ENCODE measurements at regions not wholly inside any gene's neighbourhood (a gene's known extent, or its start where the extent isn't known, plus 50 kb on each side); places are given as distances from the start of the nearest gene placed in this dataset.
"Not testable (repeated sequence)": the region's sequence is repeated elsewhere in the genome, so short reads cannot be mapped to it uniquely, and the experiment has no call there.

DNA sequence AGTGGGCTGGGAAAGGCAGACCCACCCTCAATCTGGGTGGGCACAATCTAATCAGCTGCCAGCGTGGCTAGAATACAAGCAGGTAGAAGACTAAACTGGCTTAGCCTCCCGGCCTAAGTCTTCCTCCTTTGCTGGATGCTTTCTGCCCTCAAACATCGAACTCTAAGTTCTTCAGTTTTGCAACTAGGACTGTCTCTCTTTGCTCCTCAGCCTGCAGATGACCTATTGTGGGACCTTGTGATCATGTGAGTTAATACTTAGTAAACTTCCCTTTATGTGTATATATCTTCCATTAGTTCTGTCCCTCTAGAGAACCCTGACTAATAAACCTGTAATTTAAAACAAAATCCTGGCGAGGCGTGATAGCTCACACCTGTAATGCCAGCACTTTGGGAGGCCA lies 51.8 kb upstream of the SLC39A8 start:
- POLR2A ChIA-PET (ENCODE audit: low non-redundant PET); DNase-seq (ENCODE audit: low spot score); H3K4me3 ChIP-seq (ENCODE audit: low read depth, low read length, poor library complexity, severe bottlenecking); intact Hi-C loops (cut with micrococcal nuclease; ENCODE audit: unreplicated experiment); H3K27me3 ChIP-seq (replicated peaks; ENCODE audit: insufficient read depth, low read depth, low read length, poor library complexity); CTCF ChIA-PET; H3K4me1 ChIP-seq (ENCODE audit: insufficient read depth, low read length, poor library complexity, severe bottlenecking); H3K36me3 ChIP-seq (ENCODE audit: insufficient read depth, low read length, poor library complexity, severe bottlenecking); H3K9me3 ChIP-seq (ENCODE audit: low read depth, low read length, poor library complexity, severe bottlenecking); H3K27ac ChIP-seq (ENCODE audit: low read depth, low read length, poor library complexity, severe bottlenecking); BruUV-seq (replicated peaks): not testable (repeated sequence)

DNA sequence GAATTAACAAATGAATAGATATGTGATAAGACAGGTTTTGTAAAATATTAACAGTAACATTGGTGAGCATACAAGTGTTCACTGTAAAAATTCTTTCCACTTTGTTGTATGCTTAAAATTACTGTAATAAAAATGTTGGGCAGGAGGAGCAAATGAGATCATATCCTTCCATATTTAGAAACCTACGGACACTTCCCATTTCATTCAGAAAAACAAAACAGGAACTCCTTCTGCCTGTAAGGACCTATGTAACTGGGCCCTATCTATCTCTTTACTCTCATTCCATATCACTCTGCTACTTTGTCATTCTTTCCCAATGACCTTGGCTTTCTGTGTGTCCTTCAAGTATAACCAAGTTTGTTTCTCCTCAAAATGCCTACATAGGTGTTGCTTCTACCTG lies 53.7 kb upstream of the SLC39A8 start:
- TF ChIP-seq, protein P1, sequence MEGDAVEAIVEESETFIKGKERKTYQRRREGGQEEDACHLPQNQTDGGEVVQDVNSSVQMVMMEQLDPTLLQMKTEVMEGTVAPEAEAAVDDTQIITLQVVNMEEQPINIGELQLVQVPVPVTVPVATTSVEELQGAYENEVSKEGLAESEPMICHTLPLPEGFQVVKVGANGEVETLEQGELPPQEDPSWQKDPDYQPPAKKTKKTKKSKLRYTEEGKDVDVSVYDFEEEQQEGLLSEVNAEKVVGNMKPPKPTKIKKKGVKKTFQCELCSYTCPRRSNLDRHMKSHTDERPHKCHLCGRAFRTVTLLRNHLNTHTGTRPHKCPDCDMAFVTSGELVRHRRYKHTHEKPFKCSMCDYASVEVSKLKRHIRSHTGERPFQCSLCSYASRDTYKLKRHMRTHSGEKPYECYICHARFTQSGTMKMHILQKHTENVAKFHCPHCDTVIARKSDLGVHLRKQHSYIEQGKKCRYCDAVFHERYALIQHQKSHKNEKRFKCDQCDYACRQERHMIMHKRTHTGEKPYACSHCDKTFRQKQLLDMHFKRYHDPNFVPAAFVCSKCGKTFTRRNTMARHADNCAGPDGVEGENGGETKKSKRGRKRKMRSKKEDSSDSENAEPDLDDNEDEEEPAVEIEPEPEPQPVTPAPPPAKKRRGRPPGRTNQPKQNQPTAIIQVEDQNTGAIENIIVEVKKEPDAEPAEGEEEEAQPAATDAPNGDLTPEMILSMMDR (conservative IDR thresholded peaks at IDR 0.05; ENCODE audit: low read depth, low read length) = no peak
- no peak for TF ChIP-seq EZH2 (IDR thresholded peaks at IDR 0.05; ENCODE audit: borderline replicate concordance, low read depth, low read length, poor library complexity, severe bottlenecking)
- H3K4me3 ChIP-seq (ENCODE audit: low read depth, low read length, poor library complexity, severe bottlenecking) = no peak overlapping the region
- no peaks in the 10 kb centered on the region for H3K36me3 ChIP-seq (ENCODE audit: insufficient read depth, low read length, poor library complexity, severe bottlenecking)
- BruUV-seq (replicated peaks) = no TSS peak
- no peaks in the 10 kb centered on the region for H3K27me3 ChIP-seq (replicated peaks; ENCODE audit: insufficient read depth, low read depth, low read length, poor library complexity)
- peaks cover 3% of the 10 kb centered on the region for H3K4me1 ChIP-seq (ENCODE audit: insufficient read depth, low read length, poor library complexity, severe bottlenecking)
- H3K9me3 ChIP-seq (ENCODE audit: low read depth, low read length, poor library complexity, severe bottlenecking) = no peaks in the 10 kb centered on the region
- intact Hi-C loops (cut with micrococcal nuclease; ENCODE audit: unreplicated experiment) = no loop called here
- ChIA-PET CTCF (no interaction called here), POLR2A (ENCODE audit: low non-redundant PET) (no interaction called here)
- no peak overlapping the region for H3K27ac ChIP-seq (ENCODE audit: low read depth, low read length, poor library complexity, severe bottlenecking)
- no peak for DNase-seq (ENCODE audit: low spot score)

DNA sequence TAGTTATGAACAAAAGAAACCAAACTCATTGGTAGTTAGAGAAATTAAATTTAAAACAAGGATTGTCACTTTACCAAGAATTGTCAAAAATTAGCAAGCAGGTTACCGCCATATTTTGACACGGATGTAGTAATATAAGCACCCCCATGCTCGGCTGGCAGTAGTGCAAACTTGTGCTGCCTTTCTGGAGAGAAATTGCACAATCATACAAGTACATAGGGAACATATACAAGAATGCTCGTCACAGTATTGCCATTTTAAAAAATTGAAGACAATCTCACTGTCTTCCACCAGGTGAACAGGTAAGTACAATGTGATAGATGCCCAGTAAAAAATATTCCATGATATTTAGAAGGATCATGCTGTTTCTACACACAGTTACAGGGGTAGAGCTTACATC lies 55.6 kb upstream of the SLC39A8 start:
- H3K27me3 ChIP-seq (replicated peaks; ENCODE audit: insufficient read depth, low read depth, low read length, poor library complexity) = no peaks in the 10 kb centered on the region
- H3K27ac ChIP-seq (ENCODE audit: low read depth, low read length, poor library complexity, severe bottlenecking) = no peak overlapping the region
- H3K36me3 ChIP-seq (ENCODE audit: insufficient read depth, low read length, poor library complexity, severe bottlenecking) = no peaks in the 10 kb centered on the region
- BruUV-seq (replicated peaks) = no TSS peak
- no peak for DNase-seq (ENCODE audit: low spot score)
- CTCF ChIA-PET = no interaction called here
- intact Hi-C loops (cut with micrococcal nuclease; ENCODE audit: unreplicated experiment) = no loop called here
- H3K4me1 ChIP-seq (ENCODE audit: insufficient read depth, low read length, poor library complexity, severe bottlenecking) = peaks cover 19% of the 10 kb centered on the region
- POLR2A ChIA-PET (ENCODE audit: low non-redundant PET) = no interaction called here
- no peak overlapping the region for H3K4me3 ChIP-seq (ENCODE audit: low read depth, low read length, poor library complexity, severe bottlenecking)
- H3K9me3 ChIP-seq (ENCODE audit: low read depth, low read length, poor library complexity, severe bottlenecking) = no peaks in the 10 kb centered on the region
- TF ChIP-seq EZH2 (IDR thresholded peaks at IDR 0.05; ENCODE audit: borderline replicate concordance, low read depth, low read length, poor library complexity, severe bottlenecking) = no peak

DNA sequence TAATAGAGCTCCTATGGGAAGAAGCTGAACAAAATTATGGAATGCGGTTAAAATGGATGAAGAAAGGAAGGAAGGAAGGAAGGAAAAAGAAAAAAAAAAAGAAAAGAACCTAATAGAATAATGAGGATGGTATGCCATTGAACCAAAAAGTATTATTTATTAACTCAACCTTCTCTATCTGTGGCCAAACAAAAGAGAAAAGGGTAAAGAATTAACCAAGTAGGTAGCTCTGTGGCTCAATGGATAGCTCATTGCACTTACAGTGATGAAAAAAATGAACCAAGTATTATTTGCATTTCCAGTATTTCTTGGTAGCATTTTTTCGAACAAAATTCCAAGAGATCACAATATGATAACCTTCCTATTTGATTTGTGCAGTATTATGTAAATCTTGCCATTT lies 56.9 kb upstream of the SLC39A8 start:
- Histone ChIP-seq H3K36me3 (ENCODE audit: insufficient read depth, low read length, poor library complexity, severe bottlenecking) (no peaks in the 10 kb centered on the region), H3K9me3 (ENCODE audit: low read depth, low read length, poor library complexity, severe bottlenecking) (no peaks in the 10 kb centered on the region), H3K4me1 (ENCODE audit: insufficient read depth, low read length, poor library complexity, severe bottlenecking) (peaks cover 22% of the 10 kb centered on the region), H3K27me3 (replicated peaks; ENCODE audit: insufficient read depth, low read depth, low read length, poor library complexity) (no peaks in the 10 kb centered on the region), H3K4me3 (ENCODE audit: low read depth, low read length, poor library complexity, severe bottlenecking) (no peak overlapping the region), H3K27ac (ENCODE audit: low read depth, low read length, poor library complexity, severe bottlenecking) (no peak overlapping the region)
- no TSS peak for BruUV-seq (replicated peaks)
- CTCF ChIA-PET = no interaction called here
- intact Hi-C loops (cut with micrococcal nuclease; ENCODE audit: unreplicated experiment) = no loop called here
- POLR2A ChIA-PET (ENCODE audit: low non-redundant PET) = no interaction called here
- no peak for DNase-seq (ENCODE audit: low spot score)
- no peak for TF ChIP-seq EZH2 (IDR thresholded peaks at IDR 0.05; ENCODE audit: borderline replicate concordance, low read depth, low read length, poor library complexity, severe bottlenecking)
- TF ChIP-seq, protein P1 (conservative IDR thresholded peaks at IDR 0.05; ENCODE audit: low read depth, low read length) = no peak
